ENCODE measurements at regions not wholly inside any gene's neighbourhood (a gene's known extent, or its start where the extent isn't known, plus 50 kb on each side); places are given as distances from the start of the nearest gene placed in this dataset.

DNA sequence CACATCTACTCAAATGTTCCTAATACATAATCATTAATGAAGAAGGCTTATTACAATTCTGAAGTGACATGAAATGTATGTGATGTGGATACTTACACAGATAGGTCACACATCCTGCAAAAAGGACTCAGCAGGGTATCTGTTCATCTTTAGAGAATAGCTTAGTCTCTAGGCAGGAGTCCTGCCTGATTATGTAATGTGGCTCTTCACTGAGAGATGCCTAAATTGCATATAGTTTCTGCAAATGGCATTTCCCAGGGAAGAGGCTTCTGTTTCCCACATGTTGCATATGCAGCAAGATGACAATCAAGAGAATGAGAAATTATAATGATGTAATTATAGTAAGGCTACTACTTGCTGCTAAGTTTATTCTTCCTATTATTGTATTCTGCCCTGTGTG is 58.8 kb upstream of the SLC36A4 start:
- Histone ChIP-seq H3K36me3 (ENCODE audit: insufficient read depth in 1 of 2, low read depth in 1 of 2) (no peaks in the 10 kb centered on the region), H3K27me3 (ENCODE audit: insufficient read depth in 3 of 3, low read length in 2 of 3) (peaks cover 0 to under 1% (median 0%) of the 10 kb centered on the region in 3 donors), H3K9me3 (no peaks in the 10 kb centered on the region), H3K4me1 (no peaks in the 10 kb centered on the region), H3K4me3 (no peak overlapping the region), H3K27ac (no peak overlapping the region)
- DNase-seq (no peak), ATAC-seq (no peak)
- TF ChIP-seq, protein P1, sequence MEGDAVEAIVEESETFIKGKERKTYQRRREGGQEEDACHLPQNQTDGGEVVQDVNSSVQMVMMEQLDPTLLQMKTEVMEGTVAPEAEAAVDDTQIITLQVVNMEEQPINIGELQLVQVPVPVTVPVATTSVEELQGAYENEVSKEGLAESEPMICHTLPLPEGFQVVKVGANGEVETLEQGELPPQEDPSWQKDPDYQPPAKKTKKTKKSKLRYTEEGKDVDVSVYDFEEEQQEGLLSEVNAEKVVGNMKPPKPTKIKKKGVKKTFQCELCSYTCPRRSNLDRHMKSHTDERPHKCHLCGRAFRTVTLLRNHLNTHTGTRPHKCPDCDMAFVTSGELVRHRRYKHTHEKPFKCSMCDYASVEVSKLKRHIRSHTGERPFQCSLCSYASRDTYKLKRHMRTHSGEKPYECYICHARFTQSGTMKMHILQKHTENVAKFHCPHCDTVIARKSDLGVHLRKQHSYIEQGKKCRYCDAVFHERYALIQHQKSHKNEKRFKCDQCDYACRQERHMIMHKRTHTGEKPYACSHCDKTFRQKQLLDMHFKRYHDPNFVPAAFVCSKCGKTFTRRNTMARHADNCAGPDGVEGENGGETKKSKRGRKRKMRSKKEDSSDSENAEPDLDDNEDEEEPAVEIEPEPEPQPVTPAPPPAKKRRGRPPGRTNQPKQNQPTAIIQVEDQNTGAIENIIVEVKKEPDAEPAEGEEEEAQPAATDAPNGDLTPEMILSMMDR (IDR thresholded peaks at IDR 0.05): no peak
- intact Hi-C loops (cut with DNase I): no loop called here

DNA sequence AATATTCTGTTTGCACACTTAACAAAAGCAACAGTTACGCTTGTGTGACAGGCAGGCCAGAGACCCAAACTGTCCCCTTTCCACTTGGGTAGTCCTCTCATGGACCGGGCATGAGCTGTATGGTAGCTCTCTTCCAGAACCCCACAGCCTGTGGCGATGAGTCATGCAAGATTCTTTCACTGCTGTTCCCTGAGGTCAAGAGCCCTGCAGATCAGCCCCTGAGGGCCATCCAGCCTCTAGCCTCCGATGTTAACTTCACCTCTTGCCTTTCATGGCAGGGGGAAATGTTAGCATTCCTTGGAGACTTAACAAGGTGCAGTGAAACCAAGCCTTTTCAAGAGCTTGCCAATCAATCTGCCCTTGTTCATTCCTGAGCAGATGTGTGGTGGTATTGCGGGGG is 63.2 kb upstream of the DEUP1 start:
- WGBS, 3 donors: 71 to 91% (median 81%) methylated on average over 5 of the region's 5 CpGs
- intact Hi-C loops (cut with DNase I): no loop called here
- TF ChIP-seq, protein P1 (IDR thresholded peaks at IDR 0.05): no peak

GRCh38 chr11:93268287-93269040 is 62.1 kb upstream of the DEUP1 start:
- intact Hi-C loops (cut with DNase I): no loop called here
- TF ChIP-seq, protein P1 (IDR thresholded peaks at IDR 0.05): no peak
- Histone ChIP-seq H3K4me1 (no peaks in the 10 kb centered on the region), H3K4me3 (no peak overlapping the region), H3K27me3 (ENCODE audit: insufficient read depth in 3 of 3, low read length in 2 of 3) (no peaks in the 10 kb centered on the region), H3K36me3 (ENCODE audit: insufficient read depth in 1 of 2, low read depth in 1 of 2) (no peaks in the 10 kb centered on the region), H3K27ac (no peak overlapping the region), H3K9me3 (no peaks in the 10 kb centered on the region)
- DNase-seq: no peak
- ATAC-seq: no peak
- 70 to 79% (median 72%) methylated on average over 6 of the region's 6 CpGs for WGBS, 3 donors

More for the DNA sequence above, 63.2 kb upstream of the DEUP1 start:
- Histone ChIP-seq H3K36me3 (ENCODE audit: insufficient read depth in 1 of 2, low read depth in 1 of 2) (no peaks in the 10 kb centered on the region), H3K4me1 (no peaks in the 10 kb centered on the region), H3K27me3 (ENCODE audit: insufficient read depth in 3 of 3, low read length in 2 of 3) (no peaks in the 10 kb centered on the region), H3K4me3 (no peak overlapping the region), H3K9me3 (no peaks in the 10 kb centered on the region), H3K27ac (no peak overlapping the region)
- ATAC-seq: no peak
- DNase-seq: no peak

GRCh38 chr11:93271596-93271995 is 58.9 kb upstream of the DEUP1 start:
- H3K27ac ChIP-seq: no peak overlapping the region
- no peaks in the 10 kb centered on the region for H3K27me3 ChIP-seq (ENCODE audit: insufficient read depth in 3 of 3, low read length in 2 of 3)
- WGBS, 3 donors: 76 to 90% (median 88%) methylated on average over 5 of the region's 5 CpGs
- H3K9me3 ChIP-seq: no peaks in the 10 kb centered on the region
- H3K4me1 ChIP-seq: no peaks in the 10 kb centered on the region
- TF ChIP-seq, protein P1 (IDR thresholded peaks at IDR 0.05): no peak
- H3K4me3 ChIP-seq: no peak overlapping the region
- DNase-seq (no peak), ATAC-seq (no peak)
- intact Hi-C loops (cut with DNase I): no loop called here
- H3K36me3 ChIP-seq (ENCODE audit: insufficient read depth in 1 of 2, low read depth in 1 of 2): no peaks in the 10 kb centered on the region

DNA sequence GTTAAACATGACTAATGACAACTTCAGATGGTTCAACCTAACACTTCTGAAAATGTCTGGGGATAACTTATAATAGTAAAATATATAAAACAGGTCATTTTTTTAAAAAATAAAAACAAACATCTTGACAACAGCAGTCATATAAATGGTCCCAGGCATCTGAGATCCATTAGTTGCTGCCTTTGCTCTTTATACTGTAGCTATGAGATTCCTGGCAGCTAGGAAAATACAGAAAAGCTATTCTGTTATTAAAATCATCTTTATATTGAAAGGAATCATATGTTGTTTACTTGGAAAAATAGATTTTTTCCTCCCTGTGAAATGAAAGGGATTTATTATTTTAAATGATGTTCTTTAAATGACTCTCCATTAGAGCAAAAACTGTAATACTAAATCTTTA is 55.7 kb upstream of the DEUP1 start:
- Histone ChIP-seq H3K9me3 (no peaks in the 10 kb centered on the region), H3K36me3 (ENCODE audit: insufficient read depth in 1 of 2, low read depth in 1 of 2) (no peaks in the 10 kb centered on the region), H3K27ac (no peak overlapping the region), H3K27me3 (ENCODE audit: insufficient read depth in 3 of 3, low read length in 2 of 3) (no peaks in the 10 kb centered on the region), H3K4me1 (no peaks in the 10 kb centered on the region), H3K4me3 (no peak overlapping the region)
- intact Hi-C loops (cut with DNase I): no loop called here
- DNase-seq (no peak), ATAC-seq (no peak)
- TF ChIP-seq, protein P1 (IDR thresholded peaks at IDR 0.05): no peak
